Forelimb muscle (tissue), 1 donor: ENCODE measurements at regions not wholly inside any gene's neighbourhood (a gene's known extent, or its start where the extent isn't known, plus 50 kb on each side); places are given as distances from the start of the nearest gene placed in this dataset.
A peak's percentile ranks its signal among the peaks of the same experiment; 100 is the strongest.

ENCODE experiments used
- DNase-seq: peaks from one replicate; pipeline ENCODE4 v3.0.0-alpha.2; 2013; ENCODE audit warnings: low read depth

DNA sequence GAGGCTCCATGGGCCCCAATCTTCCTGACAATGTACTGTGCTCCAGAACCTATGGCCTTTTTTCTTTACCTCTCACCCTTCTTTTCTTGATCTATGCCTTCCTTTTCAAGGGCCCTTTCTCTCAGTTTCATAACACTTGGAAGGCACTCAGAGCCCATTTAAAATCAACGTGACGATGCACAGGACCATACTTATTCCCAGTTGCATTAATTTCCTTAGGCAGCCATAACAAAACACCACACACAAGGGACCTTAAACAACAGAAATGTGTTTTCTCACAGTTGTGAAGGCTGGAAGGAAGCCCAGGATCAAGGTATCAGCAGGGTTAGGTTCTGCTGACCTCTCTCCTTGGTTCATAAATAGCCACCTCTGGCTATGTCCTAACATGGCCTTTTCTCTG, 414.0 kb upstream of the TNP1 start:
- DNase-seq: no peak

DNA sequence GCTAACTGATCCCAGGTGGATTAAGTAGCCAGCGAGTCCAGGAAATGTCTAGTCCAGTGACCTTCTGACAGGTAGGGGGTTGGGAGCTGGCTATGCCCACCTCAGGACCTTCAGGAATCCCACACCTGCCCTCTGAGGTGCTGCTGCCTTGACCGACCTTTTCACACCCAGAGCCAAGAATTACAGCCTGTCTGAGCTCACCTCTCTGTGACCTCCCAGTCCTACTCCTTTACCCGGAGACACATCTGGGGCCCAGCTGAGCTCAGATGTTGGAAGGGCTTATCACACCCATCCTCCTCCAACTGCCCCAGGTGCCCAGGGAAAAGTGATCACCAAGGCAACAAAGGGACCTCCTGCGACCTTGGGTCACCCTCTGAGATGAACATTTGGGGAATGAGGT, 413.3 kb upstream of the TNP1 start:
- DNase-seq: no peak

DNA sequence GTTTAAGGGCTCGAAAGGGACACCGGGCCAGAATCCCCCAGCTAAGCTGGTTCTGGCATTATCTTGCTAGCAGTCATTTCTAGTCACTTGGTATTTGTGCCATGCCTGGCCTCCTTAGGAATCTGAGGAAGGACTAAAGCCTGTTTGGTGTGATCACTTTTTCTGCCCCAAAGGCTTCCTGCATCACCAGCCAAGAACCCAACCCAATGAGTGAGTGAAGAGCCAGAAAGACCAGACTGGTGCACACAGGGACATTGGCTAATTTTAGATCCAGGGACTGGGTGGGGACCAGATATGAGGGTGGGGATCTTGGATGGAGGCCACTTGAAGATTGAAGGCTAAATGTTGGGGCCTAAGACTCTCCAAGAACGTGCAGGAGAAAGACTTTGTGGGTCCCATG, 411.9 kb upstream of the TNP1 start:
- no peak for DNase-seq

DNA sequence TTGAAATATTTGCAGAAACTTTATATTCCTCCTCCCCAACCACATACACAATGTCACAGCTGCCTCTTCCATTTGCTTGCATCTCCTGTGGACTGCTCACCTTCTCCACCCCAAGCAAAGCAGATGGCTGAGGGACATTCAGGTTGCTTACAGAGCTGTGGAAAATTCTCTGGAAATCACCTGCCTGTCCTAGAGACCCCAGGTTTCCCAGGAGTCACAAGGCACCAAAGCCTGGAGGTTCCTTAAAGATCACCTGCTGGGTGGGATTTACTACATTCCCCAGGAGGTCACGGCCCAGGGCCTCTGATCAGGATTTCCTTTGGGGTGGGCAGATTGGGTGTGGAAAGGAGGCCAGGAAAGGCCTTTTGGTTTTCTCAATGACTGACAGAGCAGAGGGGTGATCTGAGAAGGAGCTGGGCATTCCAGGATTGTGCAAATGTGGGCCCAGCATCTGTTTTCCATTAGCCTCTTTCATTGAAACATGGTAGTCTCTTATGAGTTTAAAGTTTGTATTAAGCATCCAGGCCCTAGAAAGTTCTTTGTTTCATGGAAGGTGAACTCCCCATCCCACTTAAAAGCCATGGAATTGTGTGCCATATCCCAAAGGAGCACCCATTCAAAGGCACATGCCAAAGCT, 410.7 kb upstream of the TNP1 start:
- DNase-seq: no peak

DNA sequence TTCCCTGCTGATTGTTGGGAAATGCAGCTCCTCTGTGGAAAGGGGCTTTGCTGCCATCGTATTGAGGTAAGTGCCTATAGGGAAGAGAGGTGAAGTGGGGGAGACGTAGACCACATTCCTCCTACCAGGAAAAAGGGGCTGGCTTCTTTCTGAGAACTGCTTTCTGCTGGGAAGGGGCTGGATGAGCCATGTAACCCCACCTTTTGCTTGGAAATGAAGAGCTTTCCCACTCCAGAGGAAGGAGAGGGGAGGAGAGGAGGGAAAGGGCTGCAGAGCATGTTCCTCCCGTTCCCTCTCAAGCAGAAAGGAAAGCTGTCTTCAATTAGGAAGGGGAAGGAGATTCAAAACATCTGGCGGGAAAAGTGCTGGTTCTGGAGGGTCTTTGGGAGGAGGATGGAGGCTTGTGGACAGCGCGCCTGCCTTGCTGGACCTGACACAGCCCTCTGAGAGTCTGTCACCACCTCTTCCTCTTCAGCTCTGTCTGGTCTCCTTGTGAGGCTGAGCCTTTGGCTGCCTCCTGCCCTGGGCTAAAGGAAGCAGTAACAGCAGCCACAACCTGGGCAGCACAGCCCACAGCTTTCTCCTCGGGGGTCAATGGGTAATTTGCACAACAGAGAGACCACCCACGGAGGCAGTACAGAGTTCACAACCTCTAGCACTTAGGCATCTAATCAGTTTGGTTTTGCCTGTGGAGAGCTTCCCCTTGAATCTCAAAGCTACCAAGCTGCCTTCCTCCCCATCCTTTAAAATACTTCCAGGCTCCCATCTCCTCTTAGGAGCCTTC, 410.0 kb upstream of the TNP1 start:
- no peak for DNase-seq

DNA sequence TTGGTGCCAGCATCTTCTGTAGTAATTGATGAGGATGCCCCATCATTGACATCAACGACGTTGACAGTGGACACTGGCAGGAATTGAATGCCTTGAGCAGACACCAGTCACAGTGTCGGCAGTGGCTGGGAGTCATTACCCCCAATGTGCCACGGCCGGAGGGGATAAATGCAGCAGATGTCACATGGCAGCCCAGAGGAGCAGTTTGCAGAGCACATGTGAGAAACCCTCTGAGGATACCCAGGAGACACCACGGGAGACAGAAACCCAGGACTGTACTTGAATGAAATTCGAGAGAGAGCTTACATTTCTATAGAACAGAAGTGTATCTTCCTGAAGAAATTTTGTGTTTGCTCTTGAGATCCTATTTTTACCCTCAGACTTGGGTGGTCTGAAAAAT, 409.1 kb upstream of the TNP1 start:
- no peak for DNase-seq

DNA sequence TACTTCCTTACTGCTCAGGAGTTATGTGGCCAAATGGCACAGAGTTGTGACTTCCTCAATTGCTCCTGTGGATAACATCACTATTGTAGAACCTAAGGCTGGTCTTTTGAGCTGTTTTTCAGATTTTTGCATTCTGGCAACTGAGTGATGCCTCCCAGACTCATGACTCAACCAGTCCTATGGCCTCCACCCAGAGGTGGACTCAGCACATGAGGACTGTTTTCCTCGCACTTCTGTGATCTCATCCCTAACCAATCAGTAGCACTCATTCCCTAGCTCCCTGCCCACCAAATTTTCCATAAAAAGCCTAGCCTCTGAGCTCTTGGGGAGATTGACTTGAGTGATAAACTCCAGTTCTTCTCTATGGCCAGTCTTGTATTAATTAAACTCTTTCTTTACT, 407.9 kb upstream of the TNP1 start:
- no peak for DNase-seq

DNA sequence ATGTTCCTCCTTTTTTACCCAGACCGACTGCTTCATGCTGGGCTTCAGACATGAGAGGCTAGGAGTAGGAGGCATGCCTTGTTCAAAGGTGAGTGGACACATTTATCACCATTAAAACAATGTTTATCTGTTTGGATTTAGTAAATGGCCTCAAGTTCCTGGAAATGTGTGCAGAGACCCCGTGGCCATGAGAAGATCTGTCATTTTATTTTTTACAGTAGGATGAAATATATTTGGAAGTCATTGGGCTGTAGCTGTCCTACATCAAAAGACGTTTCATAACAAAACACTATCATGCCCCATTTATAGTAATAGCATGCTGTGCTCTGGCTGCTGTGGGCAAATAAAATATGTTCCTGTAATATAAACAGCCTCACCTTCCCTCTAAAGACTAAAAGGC, 403.9 kb upstream of the TNP1 start:
- DNase-seq: no peak

DNA sequence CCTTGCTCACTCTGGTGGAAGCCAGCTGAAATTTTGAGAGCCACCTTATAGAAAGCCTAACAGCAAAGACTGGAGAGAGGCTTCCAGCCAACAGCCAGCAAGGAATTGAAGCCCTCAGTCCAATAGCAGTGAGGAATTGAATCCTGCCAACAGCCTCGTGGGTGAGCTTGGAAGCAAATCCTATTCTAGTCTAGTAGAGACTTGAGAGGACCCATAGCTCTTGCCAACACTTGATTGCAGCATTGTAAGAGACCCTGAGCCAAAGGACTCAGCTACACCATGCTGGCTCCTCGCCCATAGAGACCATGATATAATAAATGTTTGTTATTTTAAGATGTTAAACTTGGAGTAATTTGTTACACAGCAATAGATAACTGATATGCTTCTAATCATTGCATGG, 403.0 kb upstream of the TNP1 start:
- no peak for DNase-seq

DNA sequence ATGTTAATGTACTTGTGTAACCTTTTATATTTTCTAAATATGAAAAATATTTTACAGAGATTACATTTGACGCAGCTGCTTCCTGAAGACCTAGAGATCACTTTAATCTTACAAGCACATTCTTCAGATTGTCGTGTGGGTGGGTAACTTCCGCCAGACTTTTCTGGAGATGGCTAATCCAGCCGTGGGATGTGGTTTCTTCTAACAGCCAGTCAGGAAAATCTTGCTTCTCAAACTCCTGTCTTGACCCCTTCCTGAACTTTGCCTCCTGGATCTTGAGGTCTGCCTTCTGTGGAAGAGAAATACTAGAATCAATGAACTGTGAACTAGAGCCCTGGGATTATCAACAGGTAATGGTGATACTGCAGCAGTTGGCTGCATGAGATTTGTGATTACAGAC, 401.6 kb upstream of the TNP1 start:
- DNase-seq: no peak

DNA sequence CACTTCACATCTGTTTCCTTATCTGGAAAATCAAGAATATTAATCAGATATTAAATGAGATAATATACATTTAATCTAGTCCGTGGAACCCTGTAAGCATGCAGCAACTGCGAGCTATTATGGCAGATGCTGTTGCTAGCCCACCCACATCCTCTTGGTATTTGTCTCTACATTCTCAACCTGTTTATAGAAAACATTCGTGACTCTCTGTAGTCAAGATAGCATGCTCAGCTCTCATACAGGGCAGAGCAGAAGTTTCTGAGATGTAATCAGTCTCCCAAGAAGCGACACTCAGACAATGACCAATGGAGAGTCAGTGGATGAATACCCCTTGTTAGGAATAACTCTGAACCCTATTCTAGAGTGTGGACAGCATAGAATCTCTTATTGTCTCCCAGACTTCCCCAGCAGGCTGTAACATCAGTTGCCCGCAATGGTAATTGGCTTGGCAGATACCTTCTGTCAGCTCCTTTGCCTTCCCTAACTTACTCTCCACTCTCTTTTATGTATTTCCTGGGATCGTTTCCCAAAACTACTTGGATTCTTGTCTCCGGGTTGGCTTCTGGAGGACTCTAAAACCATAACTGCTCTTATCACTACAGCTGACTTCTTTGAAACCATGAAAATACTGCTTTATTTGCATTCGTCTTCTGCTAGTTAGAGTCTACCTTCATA, 400.7 kb upstream of the TNP1 start:
- no peak for DNase-seq

DNA sequence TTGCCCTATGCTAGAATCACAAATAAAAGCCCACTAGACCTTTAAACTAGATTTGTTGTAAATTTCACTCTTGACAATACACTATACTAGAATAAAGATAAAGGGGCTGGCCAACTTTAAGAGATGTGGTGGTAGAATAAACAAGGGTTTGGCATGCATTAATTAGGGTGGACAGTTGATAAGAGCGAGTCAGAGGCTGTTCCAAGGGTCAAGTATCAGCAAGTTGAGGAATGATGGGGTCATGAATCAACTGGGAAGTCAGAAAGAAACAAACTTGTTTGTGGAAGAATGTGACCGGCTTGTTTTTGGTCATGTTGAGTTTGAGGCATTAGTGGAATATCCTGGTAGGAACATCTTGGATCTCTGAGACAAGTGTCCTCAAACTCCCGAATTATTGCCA, 398.3 kb upstream of the TNP1 start:
- DNase-seq: no peak

DNA sequence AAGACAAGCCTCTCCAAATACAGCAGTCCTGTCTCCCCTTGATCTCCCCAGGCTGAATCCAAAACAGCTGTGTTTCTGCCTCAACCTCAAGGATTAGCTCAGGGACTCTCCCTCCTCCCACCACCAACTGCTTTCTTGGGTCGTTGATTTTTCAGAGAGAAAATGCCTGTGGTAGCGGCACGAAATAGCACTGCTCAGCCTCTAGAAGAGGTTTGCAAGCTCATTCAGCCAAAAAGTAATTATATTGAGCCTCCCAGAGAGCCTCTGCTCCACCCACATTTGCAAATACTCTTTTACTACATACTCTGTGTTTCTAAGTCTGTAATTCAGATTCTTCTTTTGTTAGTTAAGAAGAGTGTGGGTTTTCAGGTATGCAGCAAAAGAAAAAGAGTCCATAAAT, 396.4 kb upstream of the TNP1 start:
- no peak for DNase-seq

DNA sequence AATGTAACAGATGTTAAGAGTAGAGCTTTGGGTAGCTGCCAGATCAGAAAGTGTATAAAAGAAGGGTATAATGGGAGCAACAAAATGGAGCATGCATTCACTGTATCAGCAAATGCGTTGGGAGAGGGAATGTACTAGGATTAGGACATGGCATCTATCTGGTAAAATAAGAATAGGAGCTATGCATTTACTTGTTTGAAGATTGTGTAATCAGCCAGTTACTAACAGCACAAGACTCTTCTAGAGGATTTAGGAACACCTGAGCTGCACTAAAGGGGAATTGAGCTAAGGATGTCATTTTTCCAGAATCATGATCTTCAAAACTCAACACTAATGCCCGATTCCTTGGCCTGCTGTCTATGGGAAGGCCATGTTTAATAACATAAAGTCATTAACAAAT, 394.2 kb upstream of the TNP1 start:
- no peak for DNase-seq

DNA sequence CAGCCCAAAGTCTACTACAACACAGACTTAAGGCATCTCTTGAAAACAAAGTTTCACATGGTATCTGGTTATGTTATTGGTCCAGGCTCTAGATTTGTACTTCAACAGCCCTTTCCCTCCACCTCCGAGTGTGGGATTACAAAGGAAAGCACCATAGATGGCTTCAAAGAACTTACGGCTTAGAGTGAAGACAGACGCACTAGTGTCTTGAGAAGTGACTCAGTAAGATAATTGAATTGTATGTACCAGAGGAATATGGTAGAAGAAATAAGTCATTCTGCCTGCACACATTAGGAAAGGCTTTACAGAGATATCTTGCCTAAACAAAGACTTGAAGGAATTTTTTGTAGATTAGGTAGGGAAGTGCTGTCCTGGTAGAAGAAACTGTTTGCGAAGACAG, 392.3 kb upstream of the TNP1 start:
- no peak for DNase-seq

DNA sequence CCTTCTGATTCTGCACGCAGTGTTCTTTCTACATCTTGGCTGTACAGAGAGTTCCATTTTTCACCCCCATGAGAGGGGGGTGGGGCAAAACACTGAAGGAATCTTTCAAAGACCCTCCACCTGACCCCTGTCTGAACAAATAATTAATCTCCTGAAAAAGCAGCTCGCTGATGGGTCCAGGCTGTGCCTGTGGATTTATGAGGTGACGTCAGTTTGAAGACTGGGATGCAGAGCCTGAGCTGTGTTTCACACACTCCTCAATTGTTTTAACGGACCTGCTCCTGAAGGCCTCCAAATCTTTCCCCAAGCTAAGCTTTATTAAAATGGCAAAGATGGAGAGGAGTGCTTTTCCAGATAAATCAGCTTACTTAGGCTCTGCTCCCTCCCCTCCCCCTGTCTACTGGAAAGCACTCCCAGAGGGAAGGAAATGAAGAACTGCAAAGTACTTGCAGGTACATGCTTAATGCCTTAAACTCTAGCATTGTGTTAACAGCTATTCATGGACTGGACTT, 390.2 kb upstream of the TNP1 start:
- DNase-seq: no peak

DNA sequence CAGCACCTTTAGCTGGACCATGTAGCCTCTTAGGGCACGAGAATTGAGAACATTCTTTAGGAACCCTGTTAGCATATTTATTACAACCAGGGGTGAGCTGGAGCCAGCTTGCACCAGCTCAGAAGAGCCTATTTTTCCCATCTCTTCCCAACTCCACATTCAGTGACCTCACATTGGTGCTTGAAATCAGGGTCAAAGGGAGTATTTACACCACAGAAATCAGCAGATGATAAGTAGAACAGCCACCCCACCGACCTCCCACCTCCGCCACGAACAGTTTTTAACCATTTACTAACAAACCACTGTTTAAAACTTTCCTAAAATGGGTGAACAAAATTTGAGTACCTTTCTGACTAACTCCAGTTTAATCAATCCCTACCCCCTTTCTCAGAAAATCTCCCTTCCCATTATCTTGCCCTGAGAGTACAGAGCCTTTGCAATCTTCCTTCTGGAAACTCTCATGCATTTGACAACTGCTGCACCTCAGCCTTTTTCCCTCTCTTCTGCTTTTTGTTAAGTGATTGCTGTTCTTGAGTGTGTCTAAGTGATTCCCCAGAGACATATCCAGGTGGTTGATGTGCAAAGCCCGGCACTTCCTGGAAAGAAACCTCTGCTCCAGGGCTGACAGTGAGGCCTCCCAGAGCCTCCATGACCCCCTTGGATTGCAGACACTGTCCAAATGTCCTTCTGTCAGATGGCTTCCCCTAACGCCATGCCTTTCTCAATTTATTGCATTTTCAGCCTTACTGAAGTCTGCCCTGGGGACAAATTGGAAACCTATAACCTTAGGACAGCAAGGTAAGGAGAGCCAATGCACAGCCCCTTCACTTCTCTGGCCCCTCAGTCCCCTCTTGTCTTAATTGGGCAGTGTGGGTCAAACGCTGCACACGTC, 389.5 kb upstream of the TNP1 start:
- no peak for DNase-seq

DNA sequence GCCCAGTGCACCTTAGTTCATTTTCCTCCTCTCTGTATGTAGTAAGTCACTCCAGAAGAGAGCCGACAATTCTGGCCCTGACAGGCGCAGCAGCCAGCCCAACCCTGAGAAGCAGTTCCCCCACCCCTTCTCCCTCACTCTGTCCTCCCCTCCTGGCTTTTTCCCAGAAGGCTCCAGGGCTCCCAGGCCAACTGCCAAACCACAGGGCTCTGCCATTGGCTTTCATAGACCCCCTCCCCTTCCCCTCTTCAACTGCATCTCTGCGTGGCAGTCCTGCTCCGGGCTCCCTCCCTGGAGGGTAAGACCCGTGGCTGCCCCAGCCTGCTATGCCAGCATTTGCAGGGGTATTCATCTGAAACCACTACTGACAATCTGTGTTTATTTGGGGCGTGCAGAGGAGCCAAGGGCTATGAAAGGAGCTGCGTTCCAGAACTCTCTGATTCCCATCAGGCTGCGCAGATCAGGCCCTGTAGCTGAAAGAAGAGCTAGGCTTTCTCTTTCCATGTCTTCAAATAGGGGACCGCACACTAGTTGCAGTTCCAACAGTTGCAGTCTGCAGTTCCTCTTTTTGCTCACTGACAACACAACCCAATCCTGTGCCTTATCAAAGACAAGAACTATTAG, 388.6 kb upstream of the TNP1 start:
- peak; percentile 75 for DNase-seq

DNA sequence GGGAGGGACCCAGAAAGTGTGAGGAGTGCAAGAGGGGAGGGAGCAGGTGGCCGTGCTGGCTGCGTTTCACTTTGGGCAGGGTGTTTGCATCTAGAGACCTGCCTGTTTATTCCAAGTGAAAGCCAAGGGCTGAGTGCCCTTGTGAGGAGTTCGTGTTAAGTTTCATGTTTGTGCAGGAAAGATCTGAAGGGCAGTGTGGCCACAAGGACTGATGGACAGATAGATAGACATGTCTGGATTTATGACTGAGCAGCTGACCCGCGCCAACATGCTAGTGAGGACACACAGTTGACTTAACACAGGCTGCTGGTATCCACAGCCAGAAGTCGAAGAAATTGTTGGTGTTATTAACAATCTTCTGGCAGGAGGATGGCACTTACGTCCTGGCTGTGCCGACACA, 387.6 kb upstream of the TNP1 start:
- DNase-seq: no peak

DNA sequence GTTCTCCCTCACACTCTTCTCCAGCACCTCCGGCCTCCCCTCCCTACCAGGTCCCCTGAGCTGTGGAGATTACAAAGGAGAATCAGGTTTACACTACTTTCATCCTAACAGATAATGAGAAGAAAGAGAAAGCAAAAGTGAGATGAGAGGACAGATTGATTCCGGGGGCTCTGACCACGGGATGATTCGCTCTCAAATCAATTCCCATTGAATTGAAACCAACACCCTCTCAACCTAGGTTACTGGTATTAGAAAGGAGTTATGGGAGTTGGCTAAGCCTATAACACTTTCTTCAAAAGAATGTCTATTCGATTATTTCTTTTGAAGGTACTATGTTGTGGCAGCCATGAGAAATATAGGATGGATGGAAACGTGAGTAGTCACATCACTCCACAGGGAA, 386.2 kb upstream of the TNP1 start:
- no peak for DNase-seq

DNA sequence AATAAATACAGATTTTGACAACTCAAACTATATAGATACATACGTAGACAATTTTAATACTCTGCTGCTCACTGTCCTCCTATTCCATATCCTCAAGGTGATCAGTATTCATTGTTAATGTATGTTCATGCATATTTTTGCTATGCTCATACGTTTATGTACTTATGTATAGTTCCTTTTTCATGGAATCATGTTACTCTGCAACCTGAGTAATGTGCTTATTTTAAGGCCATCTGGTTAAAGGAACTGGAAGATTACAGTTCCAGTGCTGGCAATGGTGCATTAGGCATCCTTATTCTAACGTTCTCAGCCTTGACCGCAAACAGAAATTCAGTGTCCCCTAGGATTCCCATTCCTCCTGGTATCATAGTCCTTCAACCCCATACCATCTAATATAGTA, 385.0 kb upstream of the TNP1 start:
- DNase-seq: no peak

DNA sequence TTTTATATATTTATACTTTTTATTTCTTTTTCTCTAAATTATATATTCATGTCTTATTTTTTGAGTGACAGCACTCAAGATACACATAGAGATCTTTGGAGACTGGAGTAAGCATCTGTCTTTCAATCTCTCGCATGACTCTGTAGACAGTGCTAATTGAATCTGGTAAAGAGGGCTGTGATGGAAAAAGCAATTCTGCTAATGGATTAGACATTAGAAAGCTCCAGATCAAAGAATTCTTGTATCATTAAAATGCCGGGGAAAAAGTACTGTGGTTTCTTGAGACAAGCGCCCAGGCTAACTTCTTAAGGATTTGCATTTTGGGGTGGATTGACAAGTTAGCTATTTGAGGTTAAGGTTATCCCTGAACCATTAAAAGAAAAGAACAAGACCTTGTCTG, 383.1 kb upstream of the TNP1 start:
- no peak for DNase-seq
